H9 (cell line): ENCODE measurements at regions not wholly inside any gene's neighbourhood (a gene's known extent, or its start where the extent isn't known, plus 50 kb on each side); places are given as distances from the start of the nearest gene placed in this dataset.

Experiments
- DNase-seq: peaks from one replicate; pipeline ENCODE4 v3.0.0-alpha.2; 2017
- H2AFZ ChIP-seq: one replicate; pipeline ENCODE4 v1.6.1; 2013; ENCODE audit warnings: mild to moderate bottlenecking, low read length, control low read depth, moderate library complexity
- H2AK5ac ChIP-seq: 2 replicates; pipeline ENCODE4 v1.6.1; 2013; ENCODE audit warnings: low read length, control low read depth, mixed read lengths; ENCODE audit not compliant: insufficient read length
- H2BK120ac ChIP-seq: one replicate; pipeline ENCODE4 v1.6.1; 2013; ENCODE audit warnings: low read depth, mild to moderate bottlenecking, low read length, control low read depth, inconsistent platforms; ENCODE audit not compliant: poor library complexity, severe bottlenecking
- H2BK12ac ChIP-seq: 2 replicates; pipeline ENCODE4 v1.6.1; 2013; ENCODE audit warnings: low read length, control low read depth, mixed read lengths, low read depth; ENCODE audit not compliant: insufficient read length
- H2BK15ac ChIP-seq: 2 replicates; pipeline ENCODE4 v1.6.1; 2013; ENCODE audit warnings: low read depth, low read length, control low read depth
- H2BK20ac ChIP-seq: one replicate; pipeline ENCODE4 v1.6.1; 2013; ENCODE audit warnings: low read depth, mild to moderate bottlenecking, low read length, control low read depth, inconsistent platforms; ENCODE audit not compliant: poor library complexity, severe bottlenecking
- H2BK5ac ChIP-seq: 2 replicates; pipeline ENCODE4 v1.6.1; 2013; ENCODE audit warnings: low read length, control low read depth, mixed read lengths; ENCODE audit not compliant: insufficient read length
- H3K14ac ChIP-seq: 2 replicates; pipeline ENCODE4 v1.6.1; 2013; ENCODE audit warnings: low read length, control low read depth; ENCODE audit not compliant: insufficient read depth
- H3K18ac ChIP-seq: 2 replicates; pipeline ENCODE4 v1.6.1; 2013; ENCODE audit warnings: low read depth, mild to moderate bottlenecking, mixed read lengths, low read length, control low read depth; ENCODE audit not compliant: insufficient read length
- H3K23ac ChIP-seq: 2 replicates; pipeline ENCODE4 v1.6.1; 2013; ENCODE audit warnings: low read length, control low read depth, mixed read lengths, low read depth; ENCODE audit not compliant: insufficient read length
- H3K23me2 ChIP-seq: 2 replicates; pipeline ENCODE4 v1.6.1; 2013; ENCODE audit warnings: low read depth, mild to moderate bottlenecking, mixed read lengths, low read length, control low read depth; ENCODE audit not compliant: insufficient read length, poor library complexity, severe bottlenecking
- H3K27ac ChIP-seq: 2 replicates; pipeline ENCODE4 v1.5.1; 2013; ENCODE audit warnings: low read length, control low read depth, mixed read lengths, low read depth; ENCODE audit not compliant: insufficient read length
- H3K27me3 ChIP-seq: 2 replicates; pipeline ENCODE4 v1.6.1; 2013; ENCODE audit warnings: low read length, control low read depth, inconsistent platforms; ENCODE audit not compliant: insufficient read depth
- H3K4ac ChIP-seq: 2 replicates; pipeline ENCODE4 v1.6.1; 2013; ENCODE audit warnings: low read depth, mild to moderate bottlenecking, control low read depth, inconsistent platforms, low read length, moderate library complexity
- H3K4me1 ChIP-seq: 2 replicates; pipeline ENCODE4 v1.6.1; 2013; ENCODE audit warnings: low read length, control low read depth, inconsistent platforms; ENCODE audit not compliant: insufficient read depth
- H3K4me2 ChIP-seq: 2 replicates; pipeline ENCODE4 v1.6.1; 2013; ENCODE audit warnings: low read length, control low read depth, mixed read lengths; ENCODE audit not compliant: insufficient read length, insufficient read depth
- H3K56ac ChIP-seq: 2 replicates; pipeline ENCODE4 v1.6.1; 2013; ENCODE audit warnings: low read depth, mild to moderate bottlenecking, mixed read lengths, low read length, control low read depth; ENCODE audit not compliant: insufficient read length
- H3K79me1 ChIP-seq: 2 replicates; pipeline ENCODE4 v1.6.1; 2013; ENCODE audit warnings: low read depth, mild to moderate bottlenecking, moderate library complexity, low read length, control low read depth, inconsistent platforms; ENCODE audit not compliant: insufficient read depth, poor library complexity, severe bottlenecking
- H3K79me2 ChIP-seq: 2 replicates; pipeline ENCODE4 v1.6.1; 2013; ENCODE audit warnings: low read length, control low read depth, inconsistent platforms; ENCODE audit not compliant: insufficient read depth
- H3K9ac ChIP-seq: 2 replicates; pipeline ENCODE4 v1.6.1; 2013; ENCODE audit warnings: low read length, control low read depth, mixed read lengths; ENCODE audit not compliant: insufficient read length; ENCODE audit errors: extremely low read depth
- H3K9me3 ChIP-seq: one replicate; pipeline ENCODE4 v1.6.1; 2013; ENCODE audit warnings: low read depth, low read length, inconsistent platforms; ENCODE audit not compliant: control insufficient read depth
- H3T11ph ChIP-seq: one replicate; pipeline ENCODE4 v1.6.1; 2013; ENCODE audit warnings: mild to moderate bottlenecking, low read length, control low read depth, inconsistent platforms
- H4K20me1 ChIP-seq: one replicate; pipeline ENCODE4 v1.6.1; 2013; ENCODE audit not compliant: control insufficient read depth, insufficient read length, insufficient read depth
- H4K5ac ChIP-seq: 2 replicates; pipeline ENCODE4 v1.6.1; 2013; ENCODE audit warnings: low read depth, mild to moderate bottlenecking, mixed read lengths, low read length, control low read depth; ENCODE audit not compliant: insufficient read length
- H4K8ac ChIP-seq: replicated peaks from 2 replicates; pipeline ENCODE4 v1.6.1; 2013; ENCODE audit warnings: low read length, control low read depth, mixed read lengths, low read depth; ENCODE audit not compliant: insufficient read length
- H4K91ac ChIP-seq: 2 replicates; pipeline ENCODE4 v1.6.1; 2013; ENCODE audit warnings: low read depth, mild to moderate bottlenecking, moderate library complexity, mixed read lengths, low read length, control low read depth; ENCODE audit not compliant: insufficient read length
- H3K27ac Mint-ChIP-seq, 3 experiments: 2 replicates in 2 of 3; 3 replicates in 1 of 3; pipeline ENCODE4 v1.8.0; 2020 to 2021; ENCODE audit warnings: mixed read lengths in 3 of 3, mild to moderate bottlenecking in 1 of 3, moderate library complexity in 1 of 3
- H3K27me3 Mint-ChIP-seq: 2 replicates; pipeline ENCODE4 v1.8.0; 2021; ENCODE audit warnings: low read depth, mild to moderate bottlenecking, moderate library complexity, mixed read lengths
- H3K36me3 Mint-ChIP-seq, 3 experiments: 2 replicates in 2 of 3; 3 replicates in 1 of 3; pipeline ENCODE4 v1.8.0; 2020 to 2021; ENCODE audit warnings: low read depth in 3 of 3, mixed read lengths in 3 of 3; ENCODE audit not compliant: insufficient read depth in 1 of 3
- H3K4me1 Mint-ChIP-seq, 2 experiments: 2 replicates each; pipeline ENCODE4 v1.8.0; 2020; ENCODE audit warnings: mixed read lengths in 2 of 2
- H3K4me3 Mint-ChIP-seq, 2 experiments: 2 replicates in 1 of 2; 3 replicates in 1 of 2; pipeline ENCODE4 v1.8.0; 2020 to 2021; ENCODE audit warnings: mild to moderate bottlenecking in 2 of 2, mixed read lengths in 2 of 2, moderate library complexity in 1 of 2
- H3K9me3 Mint-ChIP-seq, 2 experiments: 2 replicates in 1 of 2; 3 replicates in 1 of 2; pipeline ENCODE4 v1.8.0; 2020; ENCODE audit warnings: mild to moderate bottlenecking in 2 of 2, mixed read lengths in 2 of 2, moderate library complexity in 1 of 2
- CTCF ChIP-seq: fragments of 200-600 bp; sonication (generic); conservative IDR thresholded peaks from 3 replicates; pipeline ENCODE4 v1.8.0; 2021; ENCODE audit warnings: antibody characterized with exemption, mild to moderate bottlenecking
- WGBS: extraction: QIAGEN DNeasy Blood & Tissue Kit; methylation state at CpG from one replicate; pipeline ENCODE4 v1.1.7; 2013; ENCODE audit warnings: missing lambda C conversion rate, low lambda C conversion rate, mixed read lengths; ENCODE audit not compliant: insufficient read length; ENCODE audit errors: extremely low coverage; 5-methylcytosine and 5-hydroxymethylcytosine counted together

- WGBS, result no CpG with 5 or more reads among the region's 3 CpGs
- H3K27ac Mint-ChIP-seq, result no peak overlapping the region
Observed at GRCh38 chr10:43851030-43851429, 202.3 kb upstream of the ZNF32 start.

More at GRCh38 chr10:43851030-43851429, 202.3 kb upstream of the ZNF32 start:
- Histone ChIP-seq H2AK5ac (no peak overlapping the region), H3K4ac (no peak overlapping the region), H3K18ac (no peak overlapping the region), H3K9ac (no peak overlapping the region), H4K8ac (no peak overlapping the region), H4K5ac (no peak overlapping the region), H3K9me3 (no peaks in the 10 kb centered on the region), H4K20me1 (no peaks in the 10 kb centered on the region), H3K23me2 (no peaks in the 10 kb centered on the region), H2AFZ (no peak overlapping the region), H3K79me1 (no peaks in the 10 kb centered on the region), H3K4me1 (no peaks in the 10 kb centered on the region), H3K14ac (no peak overlapping the region), H2BK15ac (no peak overlapping the region), H3K56ac (no peak overlapping the region), H2BK12ac (no peak overlapping the region), H2BK5ac (no peak overlapping the region), H3K27me3 (no peaks in the 10 kb centered on the region), H2BK20ac (no peak overlapping the region), H3K23ac (no peak overlapping the region), H3T11ph (no peak overlapping the region), H2BK120ac (no peak overlapping the region), H3K79me2 (no peaks in the 10 kb centered on the region), H3K4me2 (no peak overlapping the region), H3K27ac (no peak overlapping the region), H4K91ac (no peak overlapping the region)
- no peak for DNase-seq
- no peaks in the 10 kb centered on the region for H3K36me3 Mint-ChIP-seq
- TF ChIP-seq CTCF, result no peak
- peaks cover 3 to 5% of the 10 kb centered on the region in 2 experiments for H3K4me1 Mint-ChIP-seq
- H3K27me3 Mint-ChIP-seq, result peaks cover 3% of the 10 kb centered on the region; the same call in 1 of the 2 replicates
- peaks cover 0 to 4% of the 10 kb centered on the region in 2 experiments; a peak in 2 of 5 replicates for H3K9me3 Mint-ChIP-seq
- no peak overlapping the region for H3K4me3 Mint-ChIP-seq
